GM18868 (cell line): ENCODE measurements at regions not wholly inside any gene's neighbourhood (a gene's known extent, or its start where the extent isn't known, plus 50 kb on each side); places are given as distances from the start of the nearest gene placed in this dataset.
A peak's percentile ranks its signal among the peaks of the same experiment; 100 is the strongest.
"Not testable (repeated sequence)": the region's sequence is repeated elsewhere in the genome, so short reads cannot be mapped to it uniquely, and the experiment has no call there.

Experiments
- ATAC-seq: cut with Tn5 transposase; IDR thresholded peaks from one replicate; pipeline ENCODE4 v1.9.1; 2021; ENCODE audit warnings: mild to moderate bottlenecking, moderate library complexity; ENCODE audit not compliant: unreplicated experiment

- ATAC-seq, result no peak
Observed at GRCh38 chr6:134446218-134446848, 128.4 kb upstream of the SGK1 start.

- ATAC-seq, result no peak
Observed at GRCh38 chr6:134443009-134443408, 125.1 kb upstream of the SGK1 start.

GRCh38 chr6:134442073-134442472 lies 124.2 kb upstream of the SGK1 start:
- no peak for ATAC-seq

- ATAC-seq, result no peak
Observed at GRCh38 chr6:134438837-134439236, 120.9 kb upstream of the SGK1 start.

- peak; percentile 41 for ATAC-seq
Observed at GRCh38 chr6:134437376-134437775, 119.5 kb upstream of the SGK1 start.

- ATAC-seq, result no peak
Observed at GRCh38 chr6:134436950-134437349, 119.0 kb upstream of the SGK1 start.

- ATAC-seq, result peak; percentile 95
Observed at GRCh38 chr6:134436281-134436815, 118.4 kb upstream of the SGK1 start.

- no peak for ATAC-seq
Observed at GRCh38 chr6:134435814-134436280, 117.9 kb upstream of the SGK1 start.

GRCh38 chr6:134434019-134434942 lies 116.4 kb upstream of the SGK1 start:
- ATAC-seq, result no peak

GRCh38 chr6:134432036-134432435 lies 114.1 kb upstream of the SGK1 start:
- ATAC-seq, result no peak

GRCh38 chr6:134431421-134431859 lies 113.5 kb upstream of the SGK1 start:
- ATAC-seq, result no peak

GRCh38 chr6:134429861-134430380 lies 112.0 kb upstream of the SGK1 start:
- ATAC-seq, result no peak

- ATAC-seq, result no peak
Observed at GRCh38 chr6:134427721-134428120, 109.8 kb upstream of the SGK1 start.

- ATAC-seq, result no peak
Observed at GRCh38 chr6:134426623-134427022, 108.7 kb upstream of the SGK1 start.

GRCh38 chr6:134425917-134426316 lies 108.0 kb upstream of the SGK1 start:
- not testable (repeated sequence) for ATAC-seq

- ATAC-seq, result no peak
Observed at GRCh38 chr6:134425513-134425912, 107.6 kb upstream of the SGK1 start.

- no peak for ATAC-seq
Observed at GRCh38 chr6:134424798-134425170, 106.9 kb upstream of the SGK1 start.

- ATAC-seq, result no peak
Observed at GRCh38 chr6:134424165-134424797, 106.4 kb upstream of the SGK1 start.

GRCh38 chr6:134422426-134423231 lies 104.7 kb upstream of the SGK1 start:
- ATAC-seq, result peak; percentile 62

- ATAC-seq, result no peak
Observed at GRCh38 chr6:134421501-134421900, 103.6 kb upstream of the SGK1 start.
